Caco-2 (cell line): ENCODE measurements at regions not wholly inside any gene's neighbourhood (a gene's known extent, or its start where the extent isn't known, plus 50 kb on each side); places are given as distances from the start of the nearest gene placed in this dataset.

Source experiments
- BruUV-seq: library from RNA; stranded (reverse); fragments of 400-500 nt; replicated peaks from 2 replicates; lab custom pipeline; 2021; lab: Mats Ljungman, UMichigan
- CTCF ChIA-PET: fragments of 300-600 bp; sonication (Branson Sonifier 250); formaldehyde crosslinking; loops from one replicate; lab custom pipeline; 2022; ENCODE audit warnings: antibody characterized with exemption; lab: Charles Lee
- POLR2A ChIA-PET: fragments of 300-600 bp; sonication (Branson Sonifier 250); formaldehyde crosslinking; loops from one replicate; lab custom pipeline; 2022; ENCODE audit warnings: antibody characterized with exemption; lab: Charles Lee
- DNase-seq, 2 experiments: peaks; one replicate each; pipeline versions ENCODE4 v3.0.0 to v3.0.0-alpha.2; 2020 to 2022
- H3K27me3 ChIP-seq: replicated peaks from 2 replicates; pipeline ENCODE4 v1.6.0; 2011; ENCODE audit warnings: low read length; ENCODE audit not compliant: control insufficient read depth, insufficient read depth
- H3K36me3 ChIP-seq: 2 replicates; pipeline ENCODE4 v1.5.1; 2011; ENCODE audit warnings: low read length; ENCODE audit not compliant: control insufficient read depth, insufficient read depth
- H3K4me1 ChIP-seq: fragments of 250-450 bp; sonication (Bioruptor Pico); 2 replicates; pipeline ENCODE4 v1.5.1; 2020; ENCODE audit warnings: mild to moderate bottlenecking
- H3K4me3 ChIP-seq: 2 replicates; pipeline ENCODE4 v1.5.1; 2011; ENCODE audit warnings: low read depth, mild to moderate bottlenecking, control low read depth, low read length
- H3K9me3 ChIP-seq: fragments of 250-450 bp; sonication (Bioruptor Pico); 2 replicates; pipeline ENCODE4 v1.5.1; 2020; ENCODE audit warnings: mild to moderate bottlenecking, moderate library complexity
- H3K27ac Mint-ChIP-seq: one replicate; pipeline ENCODE4 v1.8.0; 2022; ENCODE audit warnings: mixed read lengths; ENCODE audit not compliant: unreplicated experiment
- H3K27me3 Mint-ChIP-seq: one replicate; pipeline ENCODE4 v1.8.0; 2022; ENCODE audit warnings: mixed read lengths; ENCODE audit not compliant: insufficient read depth, unreplicated experiment
- H3K36me3 Mint-ChIP-seq: one replicate; pipeline ENCODE4 v1.8.0; 2022; ENCODE audit warnings: mild to moderate bottlenecking, mixed read lengths; ENCODE audit not compliant: insufficient read depth, unreplicated experiment
- H3K4me1 Mint-ChIP-seq: one replicate; pipeline ENCODE4 v1.8.0; 2022; ENCODE audit warnings: low read depth, mixed read lengths; ENCODE audit not compliant: unreplicated experiment
- H3K4me3 Mint-ChIP-seq: one replicate; pipeline ENCODE4 v1.8.0; 2022; ENCODE audit warnings: mild to moderate bottlenecking, moderate library complexity, mixed read lengths; ENCODE audit not compliant: unreplicated experiment
- H3K9me3 Mint-ChIP-seq: one replicate; pipeline ENCODE4 v1.8.0; 2022; ENCODE audit warnings: mixed read lengths; ENCODE audit not compliant: unreplicated experiment
- CTCF ChIP-seq, 2 experiments: fragments of 200-600 bp in 1 of 2; IDR thresholded peaks; 1 replicate in 1 of 2; 2 replicates in 1 of 2; pipeline versions ENCODE4 v1.5.1 to v1.8.0; 2011 to 2022; ENCODE audit warnings: antibody characterized with exemption in 1 of 2, control low read depth in 1 of 2, inconsistent platforms in 1 of 2, low read depth in 1 of 2, low read length in 1 of 2, mild to moderate bottlenecking in 1 of 2, moderate library complexity in 1 of 2; ENCODE audit not compliant: insufficient read depth in 1 of 2, severe bottlenecking in 1 of 2, unreplicated experiment in 1 of 2
- intact Hi-C: fragments of 100-400 bp; cut with micrococcal nuclease; formaldehyde crosslinking; loops from one replicate; pipeline ENCODE4 v1.10.0; 2022; ENCODE audit not compliant: unreplicated experiment

- no peaks in the 10 kb centered on the region for H3K9me3 Mint-ChIP-seq
- H3K27ac Mint-ChIP-seq = no peak overlapping the region
These were observed 535.5 kb upstream of the GRIN3A start for GRCh38 chr9:102273952-102274351.

GRCh38 chr9:102253099-102253498 lies 514.7 kb upstream of the GRIN3A start:
- BruUV-seq = no TSS peak
- no peaks in the 10 kb centered on the region for H3K36me3 Mint-ChIP-seq
- no peak overlapping the region for H3K4me3 ChIP-seq

More at GRCh38 chr9:102273952-102274351, 535.5 kb upstream of the GRIN3A start:
- no peak for DNase-seq
- Histone ChIP-seq H3K4me3 (no peak overlapping the region), H3K36me3 (no peaks in the 10 kb centered on the region), H3K9me3 (no peaks in the 10 kb centered on the region; the same call in 1 of the 2 replicates), H3K27me3 (no peaks in the 10 kb centered on the region), H3K4me1 (no peaks in the 10 kb centered on the region)
- CTCF ChIA-PET = no interaction called here
- POLR2A ChIA-PET = no interaction called here
- BruUV-seq = no TSS peak
- no peaks in the 10 kb centered on the region for H3K4me1 Mint-ChIP-seq
- H3K4me3 Mint-ChIP-seq = no peak overlapping the region
- no peaks in the 10 kb centered on the region for H3K27me3 Mint-ChIP-seq
- no peak for TF ChIP-seq CTCF (IDR thresholded peaks at IDR 0.05; ENCODE audit: insufficient read depth in 1 of 2, low read depth in 1 of 2, low read length in 1 of 2, severe bottlenecking in 1 of 2, unreplicated experiment in 1 of 2)
- intact Hi-C loops = no loop called here
- H3K36me3 Mint-ChIP-seq = no peaks in the 10 kb centered on the region

GRCh38 chr9:102244916-102245315 lies 506.5 kb upstream of the GRIN3A start:
- Histone ChIP-seq H3K36me3 (no peaks in the 10 kb centered on the region), H3K27me3 (no peaks in the 10 kb centered on the region), H3K9me3 (no peaks in the 10 kb centered on the region), H3K4me1 (no peaks in the 10 kb centered on the region), H3K4me3 (no peak overlapping the region)
- no peaks in the 10 kb centered on the region for H3K4me1 Mint-ChIP-seq
- H3K9me3 Mint-ChIP-seq = no peaks in the 10 kb centered on the region
- POLR2A ChIA-PET = no interaction called here
- no peaks in the 10 kb centered on the region for H3K27me3 Mint-ChIP-seq
- no peak for TF ChIP-seq CTCF (IDR thresholded peaks at IDR 0.05; ENCODE audit: insufficient read depth in 1 of 2, low read depth in 1 of 2, low read length in 1 of 2, severe bottlenecking in 1 of 2, unreplicated experiment in 1 of 2)
- CTCF ChIA-PET = no interaction called here
- no TSS peak for BruUV-seq
- no peak for DNase-seq
- intact Hi-C loops = no loop called here
- H3K36me3 Mint-ChIP-seq = no peaks in the 10 kb centered on the region
- H3K27ac Mint-ChIP-seq = no peak overlapping the region
- H3K4me3 Mint-ChIP-seq = no peak overlapping the region

More at GRCh38 chr9:102253099-102253498, 514.7 kb upstream of the GRIN3A start:
- DNase-seq = no peak
- Mint-ChIP-seq H3K4me1 (no peaks in the 10 kb centered on the region), H3K4me3 (no peak overlapping the region), H3K27ac (no peak overlapping the region), H3K9me3 (no peaks in the 10 kb centered on the region), H3K27me3 (no peaks in the 10 kb centered on the region)
- ChIA-PET CTCF (no interaction called here), POLR2A (no interaction called here)
- TF ChIP-seq CTCF (IDR thresholded peaks at IDR 0.05; ENCODE audit: insufficient read depth in 1 of 2, low read depth in 1 of 2, low read length in 1 of 2, severe bottlenecking in 1 of 2, unreplicated experiment in 1 of 2) = no peak
- intact Hi-C loops = no loop called here
- H3K4me1 ChIP-seq = no peaks in the 10 kb centered on the region
- no peaks in the 10 kb centered on the region for H3K27me3 ChIP-seq
- no peaks in the 10 kb centered on the region for H3K9me3 ChIP-seq
- no peaks in the 10 kb centered on the region for H3K36me3 ChIP-seq
